ENCODE measurements at regions not wholly inside any gene's neighbourhood (a gene's known extent, or its start where the extent isn't known, plus 50 kb on each side); places are given as distances from the start of the nearest gene placed in this dataset.

GRCh38 chr5:87872986-87873385 lies 395.7 kb downstream of the TMEM161B start:
- H3K4me1 ChIP-seq (ENCODE audit: control insufficient read depth, insufficient read depth, low read length) = peaks cover 16% of the 10 kb centered on the region
- H3K4me3 ChIP-seq (ENCODE audit: low read depth, low read length) = no peak overlapping the region
- no peak overlapping the region for H3K27ac ChIP-seq (ENCODE audit: low read depth, low read length)
- no peaks in the 10 kb centered on the region for H3K9me3 ChIP-seq (ENCODE audit: control insufficient read depth, insufficient read depth, low read depth, low read length)
- H3K36me3 ChIP-seq (ENCODE audit: control insufficient read depth, insufficient read depth, low read length) = no peaks in the 10 kb centered on the region
- H3K9ac ChIP-seq (ENCODE audit: low read length) = no peak overlapping the region
- no peaks in the 10 kb centered on the region for H3K27me3 ChIP-seq (ENCODE audit: control insufficient read depth, insufficient read depth, low read length)

GRCh38 chr5:87868792-87869191 lies 399.9 kb downstream of the TMEM161B start:
- Histone ChIP-seq H3K27ac (ENCODE audit: low read depth, low read length) (no peak overlapping the region), H3K4me1 (ENCODE audit: control insufficient read depth, insufficient read depth, low read length) (peaks cover 12% of the 10 kb centered on the region), H3K9ac (ENCODE audit: low read length) (no peak overlapping the region), H3K27me3 (ENCODE audit: control insufficient read depth, insufficient read depth, low read length) (no peaks in the 10 kb centered on the region), H3K4me3 (ENCODE audit: low read depth, low read length) (no peak overlapping the region), H3K36me3 (ENCODE audit: control insufficient read depth, insufficient read depth, low read length) (no peaks in the 10 kb centered on the region), H3K9me3 (ENCODE audit: control insufficient read depth, insufficient read depth, low read depth, low read length) (no peaks in the 10 kb centered on the region)

- H3K4me3 ChIP-seq (ENCODE audit: low read depth, low read length) = no peak overlapping the region
- no peak overlapping the region for H3K9ac ChIP-seq (ENCODE audit: low read length)
- H3K27ac ChIP-seq (ENCODE audit: low read depth, low read length) = no peak overlapping the region
- H3K27me3 ChIP-seq (ENCODE audit: control insufficient read depth, insufficient read depth, low read length) = no peaks in the 10 kb centered on the region
- H3K9me3 ChIP-seq (ENCODE audit: control insufficient read depth, insufficient read depth, low read depth, low read length) = no peaks in the 10 kb centered on the region
- no peaks in the 10 kb centered on the region for H3K36me3 ChIP-seq (ENCODE audit: control insufficient read depth, insufficient read depth, low read length)
- no peaks in the 10 kb centered on the region for H3K4me1 ChIP-seq (ENCODE audit: control insufficient read depth, insufficient read depth, low read length)
Measured at GRCh38 chr5:87867281-87867680, 401.4 kb downstream of the TMEM161B start.

GRCh38 chr5:87853541-87853940 lies 415.1 kb downstream of the TMEM161B start:
- Histone ChIP-seq H3K9me3 (ENCODE audit: control insufficient read depth, insufficient read depth, low read depth, low read length) (no peaks in the 10 kb centered on the region), H3K36me3 (ENCODE audit: control insufficient read depth, insufficient read depth, low read length) (no peaks in the 10 kb centered on the region), H3K27me3 (ENCODE audit: control insufficient read depth, insufficient read depth, low read length) (no peaks in the 10 kb centered on the region), H3K9ac (ENCODE audit: low read length) (no peak overlapping the region), H3K4me3 (ENCODE audit: low read depth, low read length) (no peak overlapping the region), H3K4me1 (ENCODE audit: control insufficient read depth, insufficient read depth, low read length) (peaks cover 4% of the 10 kb centered on the region; the same call in 1 of the 2 replicates), H3K27ac (ENCODE audit: low read depth, low read length) (no peak overlapping the region)

DNA sequence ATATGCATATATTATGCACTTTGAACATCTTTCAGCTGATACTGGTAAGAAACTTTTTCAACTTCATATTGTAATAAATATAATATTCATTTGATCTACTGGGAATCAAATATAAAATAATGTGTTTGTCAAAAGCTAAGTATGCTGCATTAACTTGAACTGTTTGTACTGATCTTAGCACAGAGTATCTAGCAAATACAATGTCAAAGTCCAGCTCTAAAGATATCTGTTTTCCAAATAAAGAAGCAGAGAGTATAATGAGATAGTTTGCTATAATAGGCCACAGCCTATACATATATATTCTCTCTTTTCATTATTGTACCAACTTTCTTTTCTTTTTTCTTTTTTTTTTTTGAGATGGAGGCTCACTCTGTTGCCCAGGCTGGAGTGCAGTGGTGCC lies 417.0 kb downstream of the TMEM161B start:
- no peaks in the 10 kb centered on the region for H3K9me3 ChIP-seq (ENCODE audit: control insufficient read depth, insufficient read depth, low read depth, low read length)
- no peaks in the 10 kb centered on the region for H3K27me3 ChIP-seq (ENCODE audit: control insufficient read depth, insufficient read depth, low read length)
- no peaks in the 10 kb centered on the region for H3K36me3 ChIP-seq (ENCODE audit: control insufficient read depth, insufficient read depth, low read length)
- no peak overlapping the region for H3K4me3 ChIP-seq (ENCODE audit: low read depth, low read length)
- H3K4me1 ChIP-seq (ENCODE audit: control insufficient read depth, insufficient read depth, low read length) = peaks cover 4% of the 10 kb centered on the region
- no peak overlapping the region for H3K9ac ChIP-seq (ENCODE audit: low read length)
- H3K27ac ChIP-seq (ENCODE audit: low read depth, low read length) = no peak overlapping the region

DNA sequence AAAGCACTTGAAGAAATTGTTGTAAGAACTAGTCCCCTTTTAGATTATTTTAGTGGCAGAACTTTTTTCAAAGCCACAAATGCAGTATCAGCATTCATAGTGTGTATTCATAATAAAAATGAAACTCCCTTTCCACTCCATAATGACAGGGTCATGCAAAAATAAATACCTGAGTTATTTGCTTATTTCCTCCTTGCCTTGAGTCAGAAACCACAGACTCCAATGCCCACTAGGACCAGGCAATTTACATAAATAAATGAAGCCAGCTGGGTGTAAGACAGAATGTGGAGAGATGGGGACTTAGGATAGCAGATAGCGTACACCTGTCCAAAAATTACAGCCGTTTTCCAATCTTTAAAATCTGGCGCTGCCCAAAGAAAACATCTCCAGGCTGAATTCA lies 417.8 kb downstream of the TMEM161B start:
- H3K9ac ChIP-seq (ENCODE audit: low read length) = no peak overlapping the region
- H3K4me3 ChIP-seq (ENCODE audit: low read depth, low read length) = no peak overlapping the region
- no peaks in the 10 kb centered on the region for H3K36me3 ChIP-seq (ENCODE audit: control insufficient read depth, insufficient read depth, low read length)
- H3K27ac ChIP-seq (ENCODE audit: low read depth, low read length) = no peak overlapping the region
- peaks cover 10% of the 10 kb centered on the region for H3K4me1 ChIP-seq (ENCODE audit: control insufficient read depth, insufficient read depth, low read length)
- H3K27me3 ChIP-seq (ENCODE audit: control insufficient read depth, insufficient read depth, low read length) = no peaks in the 10 kb centered on the region
- H3K9me3 ChIP-seq (ENCODE audit: control insufficient read depth, insufficient read depth, low read depth, low read length) = no peaks in the 10 kb centered on the region

DNA sequence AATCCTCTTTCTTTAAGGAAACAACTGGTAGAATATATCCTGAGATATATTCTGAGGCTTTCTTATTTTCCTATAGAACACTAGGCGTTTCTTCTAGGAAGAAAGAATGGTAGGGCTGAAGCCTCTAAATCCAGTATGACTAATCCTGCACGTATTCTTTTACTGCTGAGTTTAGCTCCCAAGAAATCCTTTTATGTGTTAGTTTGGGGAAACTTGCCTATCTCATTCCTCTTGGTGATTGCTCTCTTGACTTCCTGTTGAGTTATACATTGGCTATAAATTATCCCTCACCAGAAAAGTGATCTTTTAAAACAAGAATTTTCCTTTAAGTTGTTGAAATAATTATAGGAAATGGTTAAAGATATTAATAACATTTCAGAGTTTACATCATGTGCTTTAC lies 422.9 kb downstream of the TMEM161B start:
- H3K27me3 ChIP-seq (ENCODE audit: control insufficient read depth, insufficient read depth, low read length) = no peaks in the 10 kb centered on the region
- H3K9me3 ChIP-seq (ENCODE audit: control insufficient read depth, insufficient read depth, low read depth, low read length) = peaks cover 10% of the 10 kb centered on the region; the same call in 1 of the 2 replicates
- H3K27ac ChIP-seq (ENCODE audit: low read depth, low read length) = no peak overlapping the region
- peaks cover 11% of the 10 kb centered on the region for H3K4me1 ChIP-seq (ENCODE audit: control insufficient read depth, insufficient read depth, low read length)
- H3K4me3 ChIP-seq (ENCODE audit: low read depth, low read length) = no peak overlapping the region
- H3K9ac ChIP-seq (ENCODE audit: low read length) = no peak overlapping the region
- H3K36me3 ChIP-seq (ENCODE audit: control insufficient read depth, insufficient read depth, low read length) = no peaks in the 10 kb centered on the region

GRCh38 chr5:87844866-87845265 lies 423.8 kb downstream of the TMEM161B start:
- Histone ChIP-seq H3K36me3 (ENCODE audit: control insufficient read depth, insufficient read depth, low read length) (no peaks in the 10 kb centered on the region), H3K27ac (ENCODE audit: low read depth, low read length) (no peak overlapping the region), H3K9ac (ENCODE audit: low read length) (no peak overlapping the region), H3K4me3 (ENCODE audit: low read depth, low read length) (no peak overlapping the region), H3K4me1 (ENCODE audit: control insufficient read depth, insufficient read depth, low read length) (peaks cover 6% of the 10 kb centered on the region; the same call in 1 of the 2 replicates), H3K9me3 (ENCODE audit: control insufficient read depth, insufficient read depth, low read depth, low read length) (peaks cover 14% of the 10 kb centered on the region; the same call in 1 of the 2 replicates), H3K27me3 (ENCODE audit: control insufficient read depth, insufficient read depth, low read length) (no peaks in the 10 kb centered on the region)

- H3K4me1 ChIP-seq (ENCODE audit: control insufficient read depth, insufficient read depth, low read length) = peaks cover 6% of the 10 kb centered on the region; the same call in 1 of the 2 replicates
- no peak overlapping the region for H3K9ac ChIP-seq (ENCODE audit: low read length)
- no peak overlapping the region for H3K4me3 ChIP-seq (ENCODE audit: low read depth, low read length)
- no peak overlapping the region for H3K27ac ChIP-seq (ENCODE audit: low read depth, low read length)
- no peaks in the 10 kb centered on the region for H3K27me3 ChIP-seq (ENCODE audit: control insufficient read depth, insufficient read depth, low read length)
- H3K9me3 ChIP-seq (ENCODE audit: control insufficient read depth, insufficient read depth, low read depth, low read length) = peaks cover 14% of the 10 kb centered on the region; the same call in 1 of the 2 replicates
- no peaks in the 10 kb centered on the region for H3K36me3 ChIP-seq (ENCODE audit: control insufficient read depth, insufficient read depth, low read length)
Measured at GRCh38 chr5:87844449-87844848, 424.2 kb downstream of the TMEM161B start.

DNA sequence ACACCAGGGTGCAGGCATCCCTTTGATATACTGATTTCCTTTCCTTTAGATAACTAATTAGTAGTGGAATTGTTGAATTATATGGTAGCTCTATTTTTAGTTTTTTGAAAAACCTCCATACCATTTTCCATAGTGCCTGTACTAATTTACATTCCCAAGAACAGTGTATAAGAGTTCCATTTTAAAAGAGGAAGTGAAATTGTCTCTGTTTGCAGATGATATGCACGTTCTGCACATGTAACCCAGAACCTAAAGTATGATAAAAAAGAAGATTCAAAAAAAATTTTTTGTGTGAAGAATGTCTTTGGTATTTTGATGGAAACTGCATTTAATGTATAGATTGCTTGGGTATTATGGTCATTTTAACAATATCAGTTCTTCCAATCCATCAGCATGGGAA lies 424.0 kb upstream of the CCNH start:
- Histone ChIP-seq H3K9me3 (ENCODE audit: control insufficient read depth, insufficient read depth, low read depth, low read length) (peaks cover 41% of the 10 kb centered on the region), H3K4me1 (ENCODE audit: control insufficient read depth, insufficient read depth, low read length) (no peaks in the 10 kb centered on the region), H3K9ac (ENCODE audit: low read length) (no peak overlapping the region), H3K4me3 (ENCODE audit: low read depth, low read length) (no peak overlapping the region), H3K36me3 (ENCODE audit: control insufficient read depth, insufficient read depth, low read length) (no peaks in the 10 kb centered on the region), H3K27ac (ENCODE audit: low read depth, low read length) (no peak overlapping the region), H3K27me3 (ENCODE audit: control insufficient read depth, insufficient read depth, low read length) (no peaks in the 10 kb centered on the region)

- H3K36me3 ChIP-seq (ENCODE audit: control insufficient read depth, insufficient read depth, low read length) = no peaks in the 10 kb centered on the region
- H3K27me3 ChIP-seq (ENCODE audit: control insufficient read depth, insufficient read depth, low read length) = no peaks in the 10 kb centered on the region
- H3K4me3 ChIP-seq (ENCODE audit: low read depth, low read length) = no peak overlapping the region
- no peaks in the 10 kb centered on the region for H3K4me1 ChIP-seq (ENCODE audit: control insufficient read depth, insufficient read depth, low read length)
- H3K27ac ChIP-seq (ENCODE audit: low read depth, low read length) = no peak overlapping the region
- H3K9ac ChIP-seq (ENCODE audit: low read length) = no peak overlapping the region
- H3K9me3 ChIP-seq (ENCODE audit: control insufficient read depth, insufficient read depth, low read depth, low read length) = peaks cover 37% of the 10 kb centered on the region
Measured at GRCh38 chr5:87831499-87831898, 418.8 kb upstream of the CCNH start.

DNA sequence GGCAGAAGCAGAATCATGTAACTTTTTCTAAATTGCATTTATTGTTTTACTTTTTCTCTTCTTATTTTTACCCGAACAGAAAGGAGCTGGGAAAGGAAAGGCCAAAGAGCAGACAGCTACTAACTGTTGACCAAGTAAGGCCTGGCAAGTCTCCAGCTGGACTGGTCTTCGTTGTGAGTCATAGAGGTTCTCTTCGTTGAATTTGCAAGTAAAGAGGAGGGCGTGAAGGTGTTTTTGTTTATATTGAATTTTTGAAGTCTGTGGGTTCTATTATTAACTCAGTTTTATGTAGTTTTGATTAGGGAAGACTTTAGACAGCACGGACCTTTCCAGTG lies 416.5 kb upstream of the CCNH start:
- Histone ChIP-seq H3K36me3 (ENCODE audit: control insufficient read depth, insufficient read depth, low read length) (no peaks in the 10 kb centered on the region), H3K27me3 (ENCODE audit: control insufficient read depth, insufficient read depth, low read length) (no peaks in the 10 kb centered on the region), H3K9ac (ENCODE audit: low read length) (no peak overlapping the region), H3K27ac (ENCODE audit: low read depth, low read length) (no peak overlapping the region), H3K9me3 (ENCODE audit: control insufficient read depth, insufficient read depth, low read depth, low read length) (peaks cover 31% of the 10 kb centered on the region), H3K4me1 (ENCODE audit: control insufficient read depth, insufficient read depth, low read length) (no peaks in the 10 kb centered on the region), H3K4me3 (ENCODE audit: low read depth, low read length) (no peak overlapping the region)

Data from HUES6 (cell line).